ENCODE measurements at regions not wholly inside any gene's neighbourhood (a gene's known extent, or its start where the extent isn't known, plus 50 kb on each side); places are given as distances from the start of the nearest gene placed in this dataset.
"Not testable (repeated sequence)": the region's sequence is repeated elsewhere in the genome, so short reads cannot be mapped to it uniquely, and the experiment has no call there.

DNA sequence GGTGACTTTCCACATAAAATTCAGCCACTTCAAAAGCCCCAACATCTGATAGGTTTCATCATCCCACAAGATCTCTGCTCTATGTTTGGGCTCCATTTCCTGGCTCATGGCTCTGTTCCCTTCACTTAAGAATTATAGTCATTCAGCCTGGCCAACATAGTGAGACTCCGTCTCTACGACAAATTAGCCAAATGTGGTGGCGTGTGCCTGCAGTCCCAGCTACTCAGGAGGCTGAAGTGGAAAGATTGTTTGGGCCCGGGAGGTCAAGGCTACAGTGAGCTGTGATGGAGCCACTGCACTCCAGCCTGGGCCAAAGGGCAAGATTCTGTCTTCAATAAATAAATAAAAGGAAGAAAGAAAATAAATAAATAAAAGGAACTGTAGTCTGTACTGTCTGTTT lies 57.9 kb upstream of the CTSV start:
- no peak for DNase-seq

DNA sequence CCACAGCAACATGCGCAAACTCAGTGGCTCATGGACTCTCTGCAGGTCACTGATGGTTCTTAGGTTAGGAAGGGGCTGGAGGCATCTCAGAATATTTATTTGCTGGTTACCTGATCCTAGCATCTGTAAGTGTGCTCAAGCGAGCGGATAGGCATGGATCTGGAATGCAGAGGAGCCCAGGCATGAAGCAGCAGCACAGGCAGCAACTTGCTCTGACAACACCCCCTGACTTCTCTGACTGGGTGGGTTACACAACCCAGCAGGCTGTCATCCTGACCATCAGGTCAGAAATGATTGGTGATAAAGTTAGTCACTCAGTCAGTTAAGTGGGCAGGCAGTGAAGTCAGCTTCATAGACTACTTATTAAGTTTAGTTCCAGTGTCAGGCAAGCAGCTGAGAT lies 50.4 kb upstream of the CTSV start:
- DNase-seq: not testable (repeated sequence)

Measured in fibroblast of skin of abdomen (primary cell).